GM18868 (cell line): ENCODE measurements at regions not wholly inside any gene's neighbourhood (a gene's known extent, or its start where the extent isn't known, plus 50 kb on each side); places are given as distances from the start of the nearest gene placed in this dataset.
A peak's percentile ranks its signal among the peaks of the same experiment; 100 is the strongest.
"Not testable (repeated sequence)": the region's sequence is repeated elsewhere in the genome, so short reads cannot be mapped to it uniquely, and the experiment has no call there.

Experiments
- ATAC-seq: cut with Tn5 transposase; IDR thresholded peaks from one replicate; pipeline ENCODE4 v1.9.1; 2021; ENCODE audit warnings: mild to moderate bottlenecking, moderate library complexity; ENCODE audit not compliant: unreplicated experiment

DNA sequence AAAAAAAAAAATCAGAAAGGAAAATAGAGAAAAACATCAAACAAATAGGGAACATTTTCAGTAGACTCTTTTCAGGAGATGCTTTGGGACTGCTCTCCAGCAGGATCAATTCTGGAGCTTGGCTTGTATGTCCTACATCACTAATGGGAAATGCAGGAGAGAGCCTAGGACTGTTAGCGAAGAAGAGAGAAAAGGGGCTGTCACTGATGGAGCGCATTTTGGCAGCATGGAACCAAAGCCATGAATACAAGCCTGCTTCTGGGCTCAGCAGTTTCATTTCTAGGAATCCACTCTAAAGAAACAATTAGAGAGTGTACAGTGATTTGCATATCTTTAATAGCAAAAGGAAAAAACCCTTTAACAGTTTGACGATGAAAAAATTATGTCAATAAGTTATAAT lies 203.9 kb downstream of the NUFIP1 start:
- no peak for ATAC-seq

- no peak for ATAC-seq
Measured at GRCh38 chr13:44784708-44785080, 204.6 kb downstream of the NUFIP1 start.

GRCh38 chr13:44783994-44784707 lies 205.1 kb downstream of the NUFIP1 start:
- no peak for ATAC-seq

GRCh38 chr13:44780591-44781280 lies 204.6 kb upstream of the TSC22D1 start:
- ATAC-seq = no peak

GRCh38 chr13:44778761-44779484 lies 202.8 kb upstream of the TSC22D1 start:
- ATAC-seq = no peak

DNA sequence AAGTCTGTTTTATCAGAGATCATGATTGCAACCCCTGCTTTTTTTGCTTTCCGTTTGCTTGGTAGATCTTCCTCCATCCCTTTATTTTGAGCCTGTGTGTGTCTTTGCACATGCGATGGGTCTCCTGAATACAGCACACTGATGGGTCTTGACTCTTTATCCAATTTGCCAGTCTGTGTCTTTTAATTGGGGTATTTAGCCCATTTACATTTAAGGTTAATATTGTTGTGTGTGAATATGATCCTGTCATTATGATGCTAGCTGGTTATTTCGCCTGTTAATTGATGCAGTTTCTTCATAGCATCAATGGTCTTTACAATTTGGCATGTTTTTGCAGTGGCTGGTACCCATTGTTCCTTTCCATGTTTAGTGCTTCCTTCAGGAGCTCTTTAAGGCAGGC lies 199.2 kb upstream of the TSC22D1 start:
- not testable (repeated sequence) for ATAC-seq

DNA sequence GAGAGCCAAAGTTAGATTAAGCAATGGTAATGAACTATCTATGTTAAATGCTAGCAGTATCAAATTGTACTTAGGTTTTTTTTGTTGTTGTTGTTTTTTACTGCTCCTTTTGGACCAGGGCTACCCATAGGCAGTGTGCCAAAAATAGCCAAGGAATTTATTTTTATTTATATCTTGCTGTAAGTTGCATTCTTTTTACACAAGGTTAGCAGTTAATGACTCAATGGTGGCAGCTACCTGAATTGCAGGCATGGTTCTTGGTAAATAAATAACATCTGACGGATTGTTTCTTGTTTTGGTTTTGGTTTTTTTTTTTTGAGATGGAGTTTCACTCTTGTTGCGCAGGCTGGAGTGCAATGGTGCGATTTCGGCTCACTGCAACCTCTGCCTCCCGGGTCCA lies 194.8 kb upstream of the TSC22D1 start:
- ATAC-seq = no peak

DNA sequence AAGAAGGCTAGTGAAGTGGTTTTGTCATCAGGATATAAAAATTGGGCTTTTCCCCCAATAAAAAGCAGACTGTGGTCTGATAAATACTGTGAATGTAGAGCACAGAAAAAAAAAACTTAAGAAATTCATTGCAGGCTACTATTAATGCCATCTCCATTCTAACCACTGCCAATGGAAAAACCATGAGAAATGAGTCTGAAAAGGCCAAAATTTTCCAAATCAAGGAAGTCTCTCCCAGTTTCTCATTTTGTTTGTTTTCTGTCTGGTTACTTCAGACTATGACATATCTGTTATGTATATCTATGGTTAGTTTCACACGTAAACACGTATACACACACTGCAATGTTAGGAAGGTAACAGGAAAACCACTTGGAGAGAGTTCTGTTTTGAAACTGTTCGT lies 193.6 kb upstream of the TSC22D1 start:
- ATAC-seq = no peak

GRCh38 chr13:44768775-44769581 lies 192.8 kb upstream of the TSC22D1 start:
- no peak for ATAC-seq

DNA sequence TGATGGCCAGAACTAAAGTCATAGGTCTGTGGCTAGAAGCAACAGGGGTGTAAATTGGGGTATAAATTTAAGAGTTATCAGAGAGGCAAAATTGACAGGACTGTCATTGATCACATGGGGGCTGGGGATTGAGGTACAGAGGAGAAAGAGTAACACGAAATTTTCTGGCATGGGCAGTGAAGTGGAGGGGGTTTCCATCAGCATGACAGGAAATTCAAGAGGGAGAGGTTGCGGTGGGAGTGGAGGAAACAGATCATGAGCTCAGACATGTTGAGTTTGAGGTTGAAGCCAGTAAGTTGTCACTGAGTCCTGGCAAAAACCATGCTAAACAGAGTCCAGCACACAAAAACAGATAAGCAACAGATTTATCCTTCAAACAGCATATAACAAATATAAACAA lies 192.1 kb upstream of the TSC22D1 start:
- peak; percentile 74 for ATAC-seq

GRCh38 chr13:44765001-44765471 lies 188.9 kb upstream of the TSC22D1 start:
- no peak for ATAC-seq

DNA sequence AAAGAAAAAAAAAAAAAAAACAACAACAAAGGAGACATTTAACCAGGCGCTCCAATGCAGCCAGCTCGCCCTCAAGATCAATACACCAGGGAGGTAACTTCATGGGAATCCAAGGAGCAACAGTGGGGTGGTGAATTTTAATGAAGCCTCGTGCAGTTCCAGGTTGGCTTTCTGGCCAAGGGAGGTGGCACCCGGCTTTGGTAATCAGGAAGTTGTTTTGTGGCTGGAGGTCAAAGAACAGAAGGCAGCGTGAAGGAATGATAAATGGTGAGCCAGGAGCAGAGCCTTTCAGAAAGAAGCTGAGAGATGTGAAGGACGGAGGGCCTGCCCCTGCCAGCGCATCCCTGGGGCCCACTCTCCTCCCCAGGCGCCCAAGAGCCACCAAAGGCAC lies 188.2 kb upstream of the TSC22D1 start:
- no peak for ATAC-seq

DNA sequence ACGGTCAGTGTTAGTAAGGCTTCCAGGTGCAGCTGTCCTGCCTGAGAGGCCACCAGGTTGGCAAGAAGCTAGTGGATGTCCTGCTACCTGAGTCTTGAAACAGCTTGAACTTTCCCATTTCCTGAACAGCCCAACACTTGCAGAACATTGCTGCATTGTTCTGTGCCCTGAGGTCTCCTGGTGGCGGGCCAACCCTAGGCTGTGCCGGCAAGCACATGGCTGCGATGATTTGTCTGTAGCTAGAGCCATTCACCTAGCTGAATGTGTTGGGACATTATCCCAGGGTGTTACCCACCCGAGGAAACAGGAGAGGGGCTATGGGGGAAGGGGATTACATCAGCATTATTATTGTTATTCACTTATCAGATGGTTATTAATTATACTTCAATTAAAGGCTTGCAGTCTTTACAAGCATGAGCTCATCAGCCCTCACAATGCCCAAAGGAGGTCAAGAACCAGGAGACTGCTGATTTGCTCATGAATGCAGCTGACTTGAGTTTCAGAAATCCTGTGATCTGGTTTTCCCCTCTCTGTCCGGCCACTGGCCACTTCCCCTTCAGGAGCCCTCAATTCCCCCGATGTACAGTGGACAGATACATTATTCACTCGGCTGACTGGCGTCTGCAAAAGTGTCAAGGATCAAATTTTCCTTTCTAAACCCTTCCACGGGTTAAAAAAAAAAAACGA lies 187.6 kb upstream of the TSC22D1 start:
- no peak for ATAC-seq

GRCh38 chr13:44762911-44763310 lies 186.8 kb upstream of the TSC22D1 start:
- ATAC-seq = no peak

- ATAC-seq = no peak
Measured at GRCh38 chr13:44760434-44760833, 184.3 kb upstream of the TSC22D1 start.

GRCh38 chr13:44759384-44760360 lies 183.5 kb upstream of the TSC22D1 start:
- no peak for ATAC-seq

GRCh38 chr13:44758630-44759383 lies 182.7 kb upstream of the TSC22D1 start:
- no peak for ATAC-seq

DNA sequence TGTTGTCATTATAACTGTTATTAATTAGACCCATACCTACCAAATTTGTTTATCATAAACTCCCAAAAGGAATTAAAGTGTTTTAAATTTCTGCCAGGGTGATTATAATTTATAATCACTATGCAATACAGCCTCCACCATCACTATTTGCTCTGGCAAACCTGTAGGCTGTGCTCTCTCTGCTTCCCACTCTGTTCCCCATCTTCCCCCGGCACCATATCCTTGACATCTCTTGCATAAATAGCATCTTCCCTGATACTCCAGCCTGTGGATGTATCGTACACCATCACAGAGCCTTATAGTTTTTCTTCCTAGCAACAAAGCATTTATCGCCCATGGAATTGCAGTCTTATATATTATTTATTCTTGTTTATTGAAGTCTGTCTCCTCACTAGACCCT lies 181.5 kb upstream of the TSC22D1 start:
- ATAC-seq = no peak
